ENCODE measurements at regions not wholly inside any gene's neighbourhood (a gene's known extent, or its start where the extent isn't known, plus 50 kb on each side); places are given as distances from the start of the nearest gene placed in this dataset.

DNA sequence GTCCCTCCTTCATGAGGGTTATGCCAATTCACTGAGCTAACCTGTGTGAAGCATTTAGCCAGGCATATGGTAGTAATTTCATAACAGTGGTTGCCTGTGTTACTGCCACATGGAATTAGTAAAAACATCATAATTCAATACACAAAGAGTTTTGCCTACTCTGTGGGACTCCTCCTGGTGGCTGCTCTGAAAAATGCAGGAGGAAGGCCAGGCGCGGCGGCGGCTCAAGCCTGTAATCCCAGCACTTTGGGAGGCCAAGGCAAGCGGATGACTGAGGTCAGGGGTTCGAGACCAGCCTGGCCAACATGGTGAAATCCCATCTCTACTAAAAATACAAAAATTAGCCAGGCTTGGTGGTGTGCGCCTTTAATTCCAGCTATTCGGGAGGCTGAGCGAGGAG lies 547.3 kb downstream of the CDK5RAP2 start:
- no peak overlapping the region for H2AK5ac ChIP-seq (ENCODE audit: low read depth, low read length)

GRCh38 chr9:120030847-120031246 lies 549.1 kb downstream of the CDK5RAP2 start:
- Histone ChIP-seq H2AFZ (ENCODE audit: low read length) (no peak overlapping the region), H4K8ac (ENCODE audit: low read depth, low read length) (no peak overlapping the region), H2BK5ac (ENCODE audit: low read length) (no peak overlapping the region), H3K27me3 (ENCODE audit: control insufficient read depth in 3 of 3, insufficient read depth in 3 of 3, low read depth in 1 of 3, low read length in 3 of 3) (no peaks in the 10 kb centered on the region), H2BK12ac (ENCODE audit: low read length) (no peak overlapping the region), H3K23ac (ENCODE audit: low read depth, low read length, poor library complexity) (no peak overlapping the region), H3K4me2 (ENCODE audit: insufficient read depth, low read length, poor library complexity, severe bottlenecking) (no peak overlapping the region), H2BK15ac (ENCODE audit: low read length) (no peak overlapping the region), H3K4me3 (ENCODE audit: low read length in 2 of 2) (no peak overlapping the region), H3K14ac (ENCODE audit: low read length) (no peak overlapping the region), H3K79me1 (ENCODE audit: low read depth, low read length) (no peaks in the 10 kb centered on the region), H2BK120ac (ENCODE audit: low read depth, low read length) (no peak overlapping the region), H3K27ac (replicated peaks; ENCODE audit: low read length) (no peak overlapping the region), H3K4ac (ENCODE audit: low read length) (no peak overlapping the region), H3K4me1 (ENCODE audit: control insufficient read depth in 2 of 2, insufficient read depth in 1 of 2, low read depth in 1 of 2, low read length in 2 of 2) (peaks cover 0 to 3% of the 10 kb centered on the region in 2 donors), H3K36me3 (replicated peaks in 1 of 2; ENCODE audit: control insufficient read depth in 2 of 2, insufficient read depth in 2 of 2, low read length in 2 of 2) (no peaks in the 10 kb centered on the region), H2AK5ac (ENCODE audit: low read depth, low read length) (no peak overlapping the region), H4K91ac (ENCODE audit: low read depth, low read length, poor library complexity) (no peak overlapping the region), H3K9ac (ENCODE audit: low read depth, low read length, poor library complexity) (no peak overlapping the region), H3K18ac (ENCODE audit: low read length) (no peak overlapping the region), H3K9me3 (replicated peaks in 1 of 2; ENCODE audit: control insufficient read depth in 2 of 2, insufficient read depth in 1 of 2, low read depth in 1 of 2, low read length in 2 of 2) (no peaks in the 10 kb centered on the region)
- DNase-seq (ENCODE audit: low spot score) = no peak
- WGBS, 2 donors (ENCODE audit: extremely low coverage in 2 of 2, insufficient read length in 2 of 2, insufficient replicate concordance in 1 of 2) = no CpG with 5 or more reads among the region's 5 CpGs

More for the DNA sequence above, 547.3 kb downstream of the CDK5RAP2 start:
- no peaks in the 10 kb centered on the region for H3K79me1 ChIP-seq (ENCODE audit: low read depth, low read length)
- DNase-seq (ENCODE audit: low spot score) = no peak
- H3K27me3 ChIP-seq (ENCODE audit: control insufficient read depth in 3 of 3, insufficient read depth in 3 of 3, low read depth in 1 of 3, low read length in 3 of 3) = no peaks in the 10 kb centered on the region
- no peak overlapping the region for H3K23ac ChIP-seq (ENCODE audit: low read depth, low read length, poor library complexity)
- H3K14ac ChIP-seq (ENCODE audit: low read length) = no peak overlapping the region
- no peak overlapping the region for H2BK15ac ChIP-seq (ENCODE audit: low read length)
- no peak overlapping the region for H2BK12ac ChIP-seq (ENCODE audit: low read length)
- H3K4ac ChIP-seq (ENCODE audit: low read length) = no peak overlapping the region
- H3K4me1 ChIP-seq (ENCODE audit: control insufficient read depth in 2 of 2, insufficient read depth in 1 of 2, low read depth in 1 of 2, low read length in 2 of 2) = peaks cover 0 to 2% of the 10 kb centered on the region in 2 donors
- H4K8ac ChIP-seq (ENCODE audit: low read depth, low read length) = no peak overlapping the region
- no peak overlapping the region for H2BK5ac ChIP-seq (ENCODE audit: low read length)
- H3K18ac ChIP-seq (ENCODE audit: low read length) = no peak overlapping the region
- H3K9me3 ChIP-seq (replicated peaks in 1 of 2; ENCODE audit: control insufficient read depth in 2 of 2, insufficient read depth in 1 of 2, low read depth in 1 of 2, low read length in 2 of 2) = no peaks in the 10 kb centered on the region
- no peak overlapping the region for H3K9ac ChIP-seq (ENCODE audit: low read depth, low read length, poor library complexity)
- WGBS, 2 donors (ENCODE audit: extremely low coverage in 2 of 2, insufficient read length in 2 of 2, insufficient replicate concordance in 1 of 2) = no CpG with 5 or more reads among the region's 9 CpGs
- H3K36me3 ChIP-seq (replicated peaks in 1 of 2; ENCODE audit: control insufficient read depth in 2 of 2, insufficient read depth in 2 of 2, low read length in 2 of 2) = no peaks in the 10 kb centered on the region
- no peak overlapping the region for H2BK120ac ChIP-seq (ENCODE audit: low read depth, low read length)
- H4K91ac ChIP-seq (ENCODE audit: low read depth, low read length, poor library complexity) = no peak overlapping the region
- no peak overlapping the region for H2AFZ ChIP-seq (ENCODE audit: low read length)
- no peak overlapping the region for H3K4me2 ChIP-seq (ENCODE audit: insufficient read depth, low read length, poor library complexity, severe bottlenecking)
- H3K27ac ChIP-seq (replicated peaks; ENCODE audit: low read length) = no peak overlapping the region
- no peak overlapping the region for H3K4me3 ChIP-seq (ENCODE audit: low read length in 2 of 2)

- no peak overlapping the region for H3K9ac ChIP-seq (ENCODE audit: low read depth, low read length, poor library complexity)
- no peak overlapping the region for H3K23ac ChIP-seq (ENCODE audit: low read depth, low read length, poor library complexity)
- no peak overlapping the region for H2AK5ac ChIP-seq (ENCODE audit: low read depth, low read length)
- H3K18ac ChIP-seq (ENCODE audit: low read length) = no peak overlapping the region
- H3K79me1 ChIP-seq (ENCODE audit: low read depth, low read length) = no peaks in the 10 kb centered on the region
- no peak overlapping the region for H2BK12ac ChIP-seq (ENCODE audit: low read length)
- no peak overlapping the region for H3K14ac ChIP-seq (ENCODE audit: low read length)
- H3K27me3 ChIP-seq (ENCODE audit: control insufficient read depth in 3 of 3, insufficient read depth in 3 of 3, low read depth in 1 of 3, low read length in 3 of 3) = no peaks in the 10 kb centered on the region
- H4K8ac ChIP-seq (ENCODE audit: low read depth, low read length) = no peak overlapping the region
- H3K36me3 ChIP-seq (replicated peaks in 1 of 2; ENCODE audit: control insufficient read depth in 2 of 2, insufficient read depth in 2 of 2, low read length in 2 of 2) = no peaks in the 10 kb centered on the region
- no peak overlapping the region for H2BK5ac ChIP-seq (ENCODE audit: low read length)
- no peaks in the 10 kb centered on the region for H3K9me3 ChIP-seq (replicated peaks in 1 of 2; ENCODE audit: control insufficient read depth in 2 of 2, insufficient read depth in 1 of 2, low read depth in 1 of 2, low read length in 2 of 2)
- H2BK120ac ChIP-seq (ENCODE audit: low read depth, low read length) = no peak overlapping the region
- DNase-seq (ENCODE audit: low spot score) = no peak
- H3K27ac ChIP-seq (replicated peaks; ENCODE audit: low read length) = no peak overlapping the region
- H2AFZ ChIP-seq (ENCODE audit: low read length) = no peak overlapping the region
- no peak overlapping the region for H2BK15ac ChIP-seq (ENCODE audit: low read length)
- no peak overlapping the region for H3K4me3 ChIP-seq (ENCODE audit: low read length in 2 of 2)
- H3K4ac ChIP-seq (ENCODE audit: low read length) = no peak overlapping the region
- H3K4me2 ChIP-seq (ENCODE audit: insufficient read depth, low read length, poor library complexity, severe bottlenecking) = no peak overlapping the region
- no peaks in the 10 kb centered on the region for H3K4me1 ChIP-seq (ENCODE audit: control insufficient read depth in 2 of 2, insufficient read depth in 1 of 2, low read depth in 1 of 2, low read length in 2 of 2)
- no peak overlapping the region for H4K91ac ChIP-seq (ENCODE audit: low read depth, low read length, poor library complexity)
Observed at GRCh38 chr9:120018550-120018949, 561.4 kb downstream of the CDK5RAP2 start.

GRCh38 chr9:120018037-120018436 lies 561.9 kb downstream of the CDK5RAP2 start:
- H4K91ac ChIP-seq (ENCODE audit: low read depth, low read length, poor library complexity) = no peak overlapping the region
- H3K27ac ChIP-seq (replicated peaks; ENCODE audit: low read length) = no peak overlapping the region
- no CpG with 5 or more reads among the region's 4 CpGs for WGBS, 2 donors (ENCODE audit: extremely low coverage in 2 of 2, insufficient read length in 2 of 2, insufficient replicate concordance in 1 of 2)
- H2BK12ac ChIP-seq (ENCODE audit: low read length) = no peak overlapping the region
- no peak for DNase-seq (ENCODE audit: low spot score)
- no peaks in the 10 kb centered on the region for H3K4me1 ChIP-seq (ENCODE audit: control insufficient read depth in 2 of 2, insufficient read depth in 1 of 2, low read depth in 1 of 2, low read length in 2 of 2)
- no peak overlapping the region for H3K9ac ChIP-seq (ENCODE audit: low read depth, low read length, poor library complexity)
- no peak overlapping the region for H3K4me3 ChIP-seq (ENCODE audit: low read length in 2 of 2)
- H2AK5ac ChIP-seq (ENCODE audit: low read depth, low read length) = no peak overlapping the region
- H2BK120ac ChIP-seq (ENCODE audit: low read depth, low read length) = no peak overlapping the region
- no peak overlapping the region for H2BK15ac ChIP-seq (ENCODE audit: low read length)
- no peak overlapping the region for H2AFZ ChIP-seq (ENCODE audit: low read length)
- no peak overlapping the region for H2BK5ac ChIP-seq (ENCODE audit: low read length)
- no peak overlapping the region for H3K4ac ChIP-seq (ENCODE audit: low read length)
- H3K36me3 ChIP-seq (replicated peaks in 1 of 2; ENCODE audit: control insufficient read depth in 2 of 2, insufficient read depth in 2 of 2, low read length in 2 of 2) = no peaks in the 10 kb centered on the region
- no peak overlapping the region for H3K4me2 ChIP-seq (ENCODE audit: insufficient read depth, low read length, poor library complexity, severe bottlenecking)
- H4K8ac ChIP-seq (ENCODE audit: low read depth, low read length) = no peak overlapping the region
- no peaks in the 10 kb centered on the region for H3K79me1 ChIP-seq (ENCODE audit: low read depth, low read length)
- H3K18ac ChIP-seq (ENCODE audit: low read length) = no peak overlapping the region
- H3K9me3 ChIP-seq (replicated peaks in 1 of 2; ENCODE audit: control insufficient read depth in 2 of 2, insufficient read depth in 1 of 2, low read depth in 1 of 2, low read length in 2 of 2) = no peaks in the 10 kb centered on the region
- no peaks in the 10 kb centered on the region for H3K27me3 ChIP-seq (ENCODE audit: control insufficient read depth in 3 of 3, insufficient read depth in 3 of 3, low read depth in 1 of 3, low read length in 3 of 3)
- no peak overlapping the region for H3K23ac ChIP-seq (ENCODE audit: low read depth, low read length, poor library complexity)
- H3K14ac ChIP-seq (ENCODE audit: low read length) = no peak overlapping the region

Data from neuronal stem cell (in vitro differentiated cells).